ENCODE measurements at regions not wholly inside any gene's neighbourhood (a gene's known extent, or its start where the extent isn't known, plus 50 kb on each side); places are given as distances from the start of the nearest gene placed in this dataset.

GRCh38 chr5:34550964-34551363 is 105.2 kb upstream of the RAI14 start:
- Histone ChIP-seq H3K9me1 (ENCODE audit: control insufficient read depth, insufficient read depth, low read length) (no peaks in the 10 kb centered on the region), H2AFZ (ENCODE audit: low read depth, low read length) (no peak overlapping the region), H3K9me3 (replicated peaks; ENCODE audit: control insufficient read depth, insufficient read depth, low read depth, low read length) (peaks cover 10% of the 10 kb centered on the region), H3K27ac (ENCODE audit: extremely low read depth, low read depth, low read length) (no peak overlapping the region), H3K27me3 (ENCODE audit: control insufficient read depth in 2 of 2, insufficient read depth in 2 of 2, low read length in 2 of 2) (peaks cover 2 to 3% of the 10 kb centered on the region in 2 experiments; a peak in 2 of 5 replicates), H3K4me3 (no peak overlapping the region), H3K9ac (ENCODE audit: insufficient read depth in 1 of 2, low read depth in 2 of 2, low read length in 2 of 2) (no peak overlapping the region), H3K4me1 (replicated peaks in 1 of 2; ENCODE audit: control insufficient read depth in 2 of 2, insufficient read depth in 2 of 2, low read length in 2 of 2) (peaks cover 3 to 18% of the 10 kb centered on the region in 2 experiments; a peak in 3 of 5 replicates), H3K79me2 (ENCODE audit: control insufficient read depth, insufficient read depth, low read length) (no peaks in the 10 kb centered on the region), H4K20me1 (replicated peaks; ENCODE audit: control insufficient read depth, insufficient read depth, low read length) (0 out of 2 replicates have a peak, but pooled peaks cover 2% of the 10 kb centered on the region), H3K36me3 (ENCODE audit: control insufficient read depth, insufficient read depth, low read length) (no peaks in the 10 kb centered on the region), H3K4me2 (ENCODE audit: insufficient read depth, low read length) (no peak overlapping the region)
- DNase-seq (ENCODE audit: extremely low read depth in 1 of 4, low spot score in 3 of 4) (no peak), ATAC-seq (no peak), FAIRE-seq (no peak)
- in situ Hi-C loops (cut with MboI), result no loop called here
- TF ChIP-seq SLC30A9 (CRISPR knock-in tag; IDR thresholded peaks at IDR 0.05), result no peak
- no peak for TF ChIP-seq FOXM1 (IDR thresholded peaks at IDR 0.05; ENCODE audit: low read depth)
- TF ChIP-seq FOXM1 (CRISPR knock-in tag; IDR thresholded peaks at IDR 0.05; ENCODE audit: low read depth), result no peak
- TF ChIP-seq IRF9 (tag; IDR thresholded peaks at IDR 0.05), result no peak
- TF ChIP-seq HOMEZ (CRISPR knock-in tag; IDR thresholded peaks at IDR 0.05), result no peak
- WGBS (ENCODE audit: insufficient coverage, low coverage, missing lambda C conversion rate), result 25% methylated on average over 3 of the region's 3 CpGs
- CTCF ChIA-PET (ENCODE audit: low intra/inter-chr PET ratio), result no interaction called here
- BruUV-seq (replicated peaks), result no TSS peak
- intact Hi-C loops (cut with micrococcal nuclease), result no loop called here
- POLR2A ChIA-PET, result interaction anchor here (0.9 kb wide), 1 partner anchor 22 kb away, joined by 3 read pairs; no protein-coding TSS in a partner anchor

Data from K562 (cell line).